ENCODE measurements at regions not wholly inside any gene's neighbourhood (a gene's known extent, or its start where the extent isn't known, plus 50 kb on each side); places are given as distances from the start of the nearest gene placed in this dataset.

- Histone ChIP-seq H3K4me2 (ENCODE audit: low read length) (no peak overlapping the region), H3K9me2 (ENCODE audit: insufficient read depth, low read length) (no peaks in the 10 kb centered on the region), H3K36me3 (ENCODE audit: insufficient read depth, low read length) (no peaks in the 10 kb centered on the region), H3K27ac (ENCODE audit: low read length) (no peak overlapping the region), H3K4me3 (ENCODE audit: low read length) (no peak overlapping the region), H3K79me2 (replicated peaks; ENCODE audit: insufficient read depth, low read length) (no peaks in the 10 kb centered on the region), H2AFZ (ENCODE audit: low read depth, low read length) (no peak overlapping the region), H3K9ac (ENCODE audit: low read length) (no peak overlapping the region), H4K20me1 (ENCODE audit: insufficient read depth) (no peaks in the 10 kb centered on the region), H3F3A (ENCODE audit: insufficient read depth, low read length, poor library complexity, severe bottlenecking) (no peaks in the 10 kb centered on the region), H3K27me3 (ENCODE audit: insufficient read depth, low read depth, low read length) (no peaks in the 10 kb centered on the region), H3K9me3 (ENCODE audit: low read length) (no peaks in the 10 kb centered on the region)
- TF ChIP-seq, protein P1, sequence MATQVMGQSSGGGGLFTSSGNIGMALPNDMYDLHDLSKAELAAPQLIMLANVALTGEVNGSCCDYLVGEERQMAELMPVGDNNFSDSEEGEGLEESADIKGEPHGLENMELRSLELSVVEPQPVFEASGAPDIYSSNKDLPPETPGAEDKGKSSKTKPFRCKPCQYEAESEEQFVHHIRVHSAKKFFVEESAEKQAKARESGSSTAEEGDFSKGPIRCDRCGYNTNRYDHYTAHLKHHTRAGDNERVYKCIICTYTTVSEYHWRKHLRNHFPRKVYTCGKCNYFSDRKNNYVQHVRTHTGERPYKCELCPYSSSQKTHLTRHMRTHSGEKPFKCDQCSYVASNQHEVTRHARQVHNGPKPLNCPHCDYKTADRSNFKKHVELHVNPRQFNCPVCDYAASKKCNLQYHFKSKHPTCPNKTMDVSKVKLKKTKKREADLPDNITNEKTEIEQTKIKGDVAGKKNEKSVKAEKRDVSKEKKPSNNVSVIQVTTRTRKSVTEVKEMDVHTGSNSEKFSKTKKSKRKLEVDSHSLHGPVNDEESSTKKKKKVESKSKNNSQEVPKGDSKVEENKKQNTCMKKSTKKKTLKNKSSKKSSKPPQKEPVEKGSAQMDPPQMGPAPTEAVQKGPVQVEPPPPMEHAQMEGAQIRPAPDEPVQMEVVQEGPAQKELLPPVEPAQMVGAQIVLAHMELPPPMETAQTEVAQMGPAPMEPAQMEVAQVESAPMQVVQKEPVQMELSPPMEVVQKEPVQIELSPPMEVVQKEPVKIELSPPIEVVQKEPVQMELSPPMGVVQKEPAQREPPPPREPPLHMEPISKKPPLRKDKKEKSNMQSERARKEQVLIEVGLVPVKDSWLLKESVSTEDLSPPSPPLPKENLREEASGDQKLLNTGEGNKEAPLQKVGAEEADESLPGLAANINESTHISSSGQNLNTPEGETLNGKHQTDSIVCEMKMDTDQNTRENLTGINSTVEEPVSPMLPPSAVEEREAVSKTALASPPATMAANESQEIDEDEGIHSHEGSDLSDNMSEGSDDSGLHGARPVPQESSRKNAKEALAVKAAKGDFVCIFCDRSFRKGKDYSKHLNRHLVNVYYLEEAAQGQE (IDR thresholded peaks at IDR 0.05; ENCODE audit: borderline replicate concordance): no peak
- no peak for TF ChIP-seq TAF1 (IDR thresholded peaks at IDR 0.05; ENCODE audit: low read depth)
- TF ChIP-seq, protein P2, sequence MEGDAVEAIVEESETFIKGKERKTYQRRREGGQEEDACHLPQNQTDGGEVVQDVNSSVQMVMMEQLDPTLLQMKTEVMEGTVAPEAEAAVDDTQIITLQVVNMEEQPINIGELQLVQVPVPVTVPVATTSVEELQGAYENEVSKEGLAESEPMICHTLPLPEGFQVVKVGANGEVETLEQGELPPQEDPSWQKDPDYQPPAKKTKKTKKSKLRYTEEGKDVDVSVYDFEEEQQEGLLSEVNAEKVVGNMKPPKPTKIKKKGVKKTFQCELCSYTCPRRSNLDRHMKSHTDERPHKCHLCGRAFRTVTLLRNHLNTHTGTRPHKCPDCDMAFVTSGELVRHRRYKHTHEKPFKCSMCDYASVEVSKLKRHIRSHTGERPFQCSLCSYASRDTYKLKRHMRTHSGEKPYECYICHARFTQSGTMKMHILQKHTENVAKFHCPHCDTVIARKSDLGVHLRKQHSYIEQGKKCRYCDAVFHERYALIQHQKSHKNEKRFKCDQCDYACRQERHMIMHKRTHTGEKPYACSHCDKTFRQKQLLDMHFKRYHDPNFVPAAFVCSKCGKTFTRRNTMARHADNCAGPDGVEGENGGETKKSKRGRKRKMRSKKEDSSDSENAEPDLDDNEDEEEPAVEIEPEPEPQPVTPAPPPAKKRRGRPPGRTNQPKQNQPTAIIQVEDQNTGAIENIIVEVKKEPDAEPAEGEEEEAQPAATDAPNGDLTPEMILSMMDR (IDR thresholded peaks at IDR 0.05; ENCODE audit: poor library complexity, severe bottlenecking): no peak
- no peak for TF ChIP-seq EP300 (conservative IDR thresholded peaks at IDR 0.05; ENCODE audit: poor library complexity, severe bottlenecking)
- TF ChIP-seq SMC3 (conservative IDR thresholded peaks at IDR 0.05; ENCODE audit: poor library complexity): no peak
- TF ChIP-seq EZH2 (IDR thresholded peaks at IDR 0.05; ENCODE audit: borderline replicate concordance, insufficient read depth, low read length, poor library complexity, severe bottlenecking): no peak
- no peak for TF ChIP-seq POLR2AphosphoS5 (IDR thresholded peaks at IDR 0.05)
- TF ChIP-seq RAD21 (conservative IDR thresholded peaks at IDR 0.05): no peak
- TF ChIP-seq MXI1 (conservative IDR thresholded peaks at IDR 0.05; ENCODE audit: poor library complexity, severe bottlenecking): no peak
Measured at GRCh38 chr6:103080497-103080896, 1687.0 kb downstream of the GRIK2 start.

DNA sequence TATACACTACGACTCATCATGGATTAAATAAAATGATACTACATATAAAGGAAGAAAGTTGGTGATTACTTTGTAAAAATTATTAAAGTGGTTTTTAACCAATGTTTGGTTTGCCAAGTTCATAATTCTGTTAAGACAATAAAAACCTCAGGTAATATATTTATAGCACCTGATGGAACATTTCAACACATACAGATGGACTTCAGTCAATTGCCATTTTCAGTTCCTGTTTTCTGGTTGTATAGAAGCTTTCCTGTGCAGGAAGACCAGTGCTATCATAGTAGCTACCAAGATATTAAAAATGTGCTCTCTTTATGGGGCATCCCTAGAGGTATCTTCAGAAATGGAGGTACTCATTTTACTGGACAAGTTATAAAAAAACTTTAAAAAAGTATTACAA, 1686.4 kb downstream of the GRIK2 start:
- no peaks in the 10 kb centered on the region for H3F3A ChIP-seq (ENCODE audit: insufficient read depth, low read length, poor library complexity, severe bottlenecking)
- no peaks in the 10 kb centered on the region for H4K20me1 ChIP-seq (ENCODE audit: insufficient read depth)
- H3K9me3 ChIP-seq (ENCODE audit: low read length): no peaks in the 10 kb centered on the region
- no peak overlapping the region for H3K4me2 ChIP-seq (ENCODE audit: low read length)
- H3K36me3 ChIP-seq (ENCODE audit: insufficient read depth, low read length): no peaks in the 10 kb centered on the region
- H3K79me2 ChIP-seq (replicated peaks; ENCODE audit: insufficient read depth, low read length): no peaks in the 10 kb centered on the region
- no peak for TF ChIP-seq POLR2AphosphoS5 (IDR thresholded peaks at IDR 0.05)
- no peak for TF ChIP-seq RAD21 (conservative IDR thresholded peaks at IDR 0.05)
- H3K9me2 ChIP-seq (ENCODE audit: insufficient read depth, low read length): no peaks in the 10 kb centered on the region
- no peaks in the 10 kb centered on the region for H3K27me3 ChIP-seq (ENCODE audit: insufficient read depth, low read depth, low read length)
- no peak overlapping the region for H3K27ac ChIP-seq (ENCODE audit: low read length)
- no peak overlapping the region for H3K9ac ChIP-seq (ENCODE audit: low read length)
- H2AFZ ChIP-seq (ENCODE audit: low read depth, low read length): no peak overlapping the region
- H3K4me3 ChIP-seq (ENCODE audit: low read length): no peak overlapping the region

GRCh38 chr6:103062136-103062535, 1668.6 kb downstream of the GRIK2 start:
- Histone ChIP-seq H3K79me2 (replicated peaks; ENCODE audit: insufficient read depth, low read length) (no peaks in the 10 kb centered on the region), H4K20me1 (ENCODE audit: insufficient read depth) (no peaks in the 10 kb centered on the region), H2AFZ (ENCODE audit: low read depth, low read length) (no peak overlapping the region), H3K9ac (ENCODE audit: low read length) (no peak overlapping the region), H3K4me3 (ENCODE audit: low read length) (no peak overlapping the region), H3K4me2 (ENCODE audit: low read length) (no peak overlapping the region), H3K9me3 (ENCODE audit: low read length) (peaks cover 3% of the 10 kb centered on the region), H3K36me3 (ENCODE audit: insufficient read depth, low read length) (no peaks in the 10 kb centered on the region), H3F3A (ENCODE audit: insufficient read depth, low read length, poor library complexity, severe bottlenecking) (no peaks in the 10 kb centered on the region), H3K27me3 (ENCODE audit: insufficient read depth, low read depth, low read length) (no peaks in the 10 kb centered on the region), H3K9me2 (ENCODE audit: insufficient read depth, low read length) (no peaks in the 10 kb centered on the region), H3K27ac (ENCODE audit: low read length) (no peak overlapping the region)
- TF ChIP-seq, protein P1 (IDR thresholded peaks at IDR 0.05; ENCODE audit: borderline replicate concordance): no peak
- no peak for TF ChIP-seq EZH2 (IDR thresholded peaks at IDR 0.05; ENCODE audit: borderline replicate concordance, insufficient read depth, low read length, poor library complexity, severe bottlenecking)
- TF ChIP-seq POLR2AphosphoS5 (IDR thresholded peaks at IDR 0.05): no peak
- TF ChIP-seq RAD21 (conservative IDR thresholded peaks at IDR 0.05): no peak
- no peak for TF ChIP-seq MXI1 (conservative IDR thresholded peaks at IDR 0.05; ENCODE audit: poor library complexity, severe bottlenecking)
- no peak for TF ChIP-seq EP300 (conservative IDR thresholded peaks at IDR 0.05; ENCODE audit: poor library complexity, severe bottlenecking)
- no peak for TF ChIP-seq TAF1 (IDR thresholded peaks at IDR 0.05; ENCODE audit: low read depth)
- TF ChIP-seq, protein P2 (IDR thresholded peaks at IDR 0.05; ENCODE audit: poor library complexity, severe bottlenecking): no peak
- TF ChIP-seq SMC3 (conservative IDR thresholded peaks at IDR 0.05; ENCODE audit: poor library complexity): no peak
